ENCODE measurements at regions not wholly inside any gene's neighbourhood (a gene's known extent, or its start where the extent isn't known, plus 50 kb on each side); places are given as distances from the start of the nearest gene placed in this dataset.

GRCh38 chr3:103459815-103460214 lies 1025.0 kb downstream of the ZPLD1 start:
- no peaks in the 10 kb centered on the region for H3K27me3 ChIP-seq (ENCODE audit: control insufficient read depth, insufficient read depth, low read length)
- no peak overlapping the region for H3K27ac ChIP-seq (ENCODE audit: low read depth, low read length)
- H3K4me1 ChIP-seq (ENCODE audit: control insufficient read depth, insufficient read depth, low read length) = no peaks in the 10 kb centered on the region
- no peak for DNase-seq (ENCODE audit: low read depth in 4 of 6, low spot score in 6 of 6)
- no peak overlapping the region for H3K4me3 ChIP-seq (ENCODE audit: low read depth, low read length)
- 94% methylated on average over 3 of the region's 3 CpGs for WGBS (ENCODE audit: insufficient coverage)
- H3K9me3 ChIP-seq (ENCODE audit: control insufficient read depth, insufficient read depth, low read length) = no peaks in the 10 kb centered on the region
- H3K36me3 ChIP-seq (ENCODE audit: control insufficient read depth, insufficient read depth, low read length) = no peaks in the 10 kb centered on the region

- WGBS (ENCODE audit: insufficient coverage) = 83% methylated on average over 4 of the region's 5 CpGs
- Histone ChIP-seq H3K4me1 (ENCODE audit: control insufficient read depth, insufficient read depth, low read length) (no peaks in the 10 kb centered on the region), H3K9me3 (ENCODE audit: control insufficient read depth, insufficient read depth, low read length) (no peaks in the 10 kb centered on the region), H3K36me3 (ENCODE audit: control insufficient read depth, insufficient read depth, low read length) (no peaks in the 10 kb centered on the region), H3K4me3 (ENCODE audit: low read depth, low read length) (no peak overlapping the region), H3K27me3 (ENCODE audit: control insufficient read depth, insufficient read depth, low read length) (no peaks in the 10 kb centered on the region), H3K27ac (ENCODE audit: low read depth, low read length) (no peak overlapping the region)
- DNase-seq (ENCODE audit: low read depth in 4 of 6, low spot score in 6 of 6) = no peak
Measured at GRCh38 chr3:103470498-103470897, 1035.7 kb downstream of the ZPLD1 start.

- Histone ChIP-seq H3K36me3 (ENCODE audit: control insufficient read depth, insufficient read depth, low read length) (no peaks in the 10 kb centered on the region), H3K4me3 (ENCODE audit: low read depth, low read length) (no peak overlapping the region), H3K27ac (ENCODE audit: low read depth, low read length) (no peak overlapping the region), H3K4me1 (ENCODE audit: control insufficient read depth, insufficient read depth, low read length) (no peaks in the 10 kb centered on the region), H3K27me3 (ENCODE audit: control insufficient read depth, insufficient read depth, low read length) (no peaks in the 10 kb centered on the region), H3K9me3 (ENCODE audit: control insufficient read depth, insufficient read depth, low read length) (no peaks in the 10 kb centered on the region)
- no peak for DNase-seq (ENCODE audit: low read depth in 4 of 6, low spot score in 6 of 6)
Measured at GRCh38 chr3:103494011-103494410, 1059.2 kb downstream of the ZPLD1 start.

- Histone ChIP-seq H3K4me1 (ENCODE audit: control insufficient read depth, insufficient read depth, low read length) (no peaks in the 10 kb centered on the region), H3K4me3 (ENCODE audit: low read depth, low read length) (no peak overlapping the region), H3K27ac (ENCODE audit: low read depth, low read length) (no peak overlapping the region), H3K27me3 (ENCODE audit: control insufficient read depth, insufficient read depth, low read length) (no peaks in the 10 kb centered on the region), H3K36me3 (ENCODE audit: control insufficient read depth, insufficient read depth, low read length) (no peaks in the 10 kb centered on the region), H3K9me3 (ENCODE audit: control insufficient read depth, insufficient read depth, low read length) (no peaks in the 10 kb centered on the region)
- 63% methylated on average over 2 of the region's 3 CpGs for WGBS (ENCODE audit: insufficient coverage)
- no peak for DNase-seq (ENCODE audit: low read depth in 4 of 6, low spot score in 6 of 6)
Measured at GRCh38 chr3:103494512-103494911, 1059.7 kb downstream of the ZPLD1 start.

GRCh38 chr3:103495186-103495585 lies 1060.4 kb downstream of the ZPLD1 start:
- Histone ChIP-seq H3K36me3 (ENCODE audit: control insufficient read depth, insufficient read depth, low read length) (no peaks in the 10 kb centered on the region), H3K4me3 (ENCODE audit: low read depth, low read length) (no peak overlapping the region), H3K4me1 (ENCODE audit: control insufficient read depth, insufficient read depth, low read length) (no peaks in the 10 kb centered on the region), H3K27ac (ENCODE audit: low read depth, low read length) (no peak overlapping the region), H3K27me3 (ENCODE audit: control insufficient read depth, insufficient read depth, low read length) (no peaks in the 10 kb centered on the region), H3K9me3 (ENCODE audit: control insufficient read depth, insufficient read depth, low read length) (no peaks in the 10 kb centered on the region)
- no peak for DNase-seq (ENCODE audit: low read depth in 4 of 6, low spot score in 6 of 6)
- no CpG with 5 or more reads among the region's 2 CpGs for WGBS (ENCODE audit: insufficient coverage)

GRCh38 chr3:103499132-103499900 lies 1064.5 kb downstream of the ZPLD1 start:
- Histone ChIP-seq H3K27me3 (ENCODE audit: control insufficient read depth, insufficient read depth, low read length) (no peaks in the 10 kb centered on the region), H3K4me1 (ENCODE audit: control insufficient read depth, insufficient read depth, low read length) (no peaks in the 10 kb centered on the region), H3K36me3 (ENCODE audit: control insufficient read depth, insufficient read depth, low read length) (no peaks in the 10 kb centered on the region), H3K27ac (ENCODE audit: low read depth, low read length) (no peak overlapping the region), H3K9me3 (ENCODE audit: control insufficient read depth, insufficient read depth, low read length) (no peaks in the 10 kb centered on the region), H3K4me3 (ENCODE audit: low read depth, low read length) (no peak overlapping the region)
- DNase-seq (ENCODE audit: low read depth in 4 of 6, low spot score in 6 of 6) = peak in 1 of 6 donors; percentile 55
- WGBS (ENCODE audit: insufficient coverage) = no CpG with 5 or more reads among the region's 1 CpG

GRCh38 chr3:103499967-103500366 lies 1065.2 kb downstream of the ZPLD1 start:
- H3K4me1 ChIP-seq (ENCODE audit: control insufficient read depth, insufficient read depth, low read length) = no peaks in the 10 kb centered on the region
- H3K27ac ChIP-seq (ENCODE audit: low read depth, low read length) = no peak overlapping the region
- 89% methylated on average over 4 of the region's 4 CpGs for WGBS (ENCODE audit: insufficient coverage)
- no peak for DNase-seq (ENCODE audit: low read depth in 4 of 6, low spot score in 6 of 6)
- no peaks in the 10 kb centered on the region for H3K27me3 ChIP-seq (ENCODE audit: control insufficient read depth, insufficient read depth, low read length)
- H3K36me3 ChIP-seq (ENCODE audit: control insufficient read depth, insufficient read depth, low read length) = no peaks in the 10 kb centered on the region
- no peak overlapping the region for H3K4me3 ChIP-seq (ENCODE audit: low read depth, low read length)
- H3K9me3 ChIP-seq (ENCODE audit: control insufficient read depth, insufficient read depth, low read length) = no peaks in the 10 kb centered on the region

- H3K4me3 ChIP-seq (ENCODE audit: low read depth, low read length) = no peak overlapping the region
- H3K36me3 ChIP-seq (ENCODE audit: control insufficient read depth, insufficient read depth, low read length) = no peaks in the 10 kb centered on the region
- H3K4me1 ChIP-seq (ENCODE audit: control insufficient read depth, insufficient read depth, low read length) = no peaks in the 10 kb centered on the region
- DNase-seq (ENCODE audit: low read depth in 4 of 6, low spot score in 6 of 6) = no peak
- no peaks in the 10 kb centered on the region for H3K27me3 ChIP-seq (ENCODE audit: control insufficient read depth, insufficient read depth, low read length)
- H3K27ac ChIP-seq (ENCODE audit: low read depth, low read length) = no peak overlapping the region
- H3K9me3 ChIP-seq (ENCODE audit: control insufficient read depth, insufficient read depth, low read length) = no peaks in the 10 kb centered on the region
- no CpG with 5 or more reads among the region's 2 CpGs for WGBS (ENCODE audit: insufficient coverage)
Measured at GRCh38 chr3:103510760-103511159, 1075.9 kb downstream of the ZPLD1 start.

- H3K9me3 ChIP-seq (ENCODE audit: control insufficient read depth, insufficient read depth, low read length) = no peaks in the 10 kb centered on the region
- no peak overlapping the region for H3K4me3 ChIP-seq (ENCODE audit: low read depth, low read length)
- no CpG with 5 or more reads among the region's 1 CpG for WGBS (ENCODE audit: insufficient coverage)
- no peaks in the 10 kb centered on the region for H3K4me1 ChIP-seq (ENCODE audit: control insufficient read depth, insufficient read depth, low read length)
- no peaks in the 10 kb centered on the region for H3K36me3 ChIP-seq (ENCODE audit: control insufficient read depth, insufficient read depth, low read length)
- DNase-seq (ENCODE audit: low read depth in 4 of 6, low spot score in 6 of 6) = peak in 1 of 6 donors; percentile 5
- no peaks in the 10 kb centered on the region for H3K27me3 ChIP-seq (ENCODE audit: control insufficient read depth, insufficient read depth, low read length)
- no peak overlapping the region for H3K27ac ChIP-seq (ENCODE audit: low read depth, low read length)
Measured at GRCh38 chr3:103511891-103512290, 1077.1 kb downstream of the ZPLD1 start.

GRCh38 chr3:103512595-103512994 lies 1077.8 kb downstream of the ZPLD1 start:
- H3K27me3 ChIP-seq (ENCODE audit: control insufficient read depth, insufficient read depth, low read length) = no peaks in the 10 kb centered on the region
- no peak for DNase-seq (ENCODE audit: low read depth in 4 of 6, low spot score in 6 of 6)
- no peaks in the 10 kb centered on the region for H3K36me3 ChIP-seq (ENCODE audit: control insufficient read depth, insufficient read depth, low read length)
- WGBS (ENCODE audit: insufficient coverage) = no CpG with 5 or more reads among the region's 1 CpG
- no peak overlapping the region for H3K4me3 ChIP-seq (ENCODE audit: low read depth, low read length)
- H3K9me3 ChIP-seq (ENCODE audit: control insufficient read depth, insufficient read depth, low read length) = no peaks in the 10 kb centered on the region
- H3K4me1 ChIP-seq (ENCODE audit: control insufficient read depth, insufficient read depth, low read length) = no peaks in the 10 kb centered on the region
- H3K27ac ChIP-seq (ENCODE audit: low read depth, low read length) = no peak overlapping the region
